ENCODE measurements at regions not wholly inside any gene's neighbourhood (a gene's known extent, or its start where the extent isn't known, plus 50 kb on each side); places are given as distances from the start of the nearest gene placed in this dataset.
"Not testable (repeated sequence)": the region's sequence is repeated elsewhere in the genome, so short reads cannot be mapped to it uniquely, and the experiment has no call there.

GRCh38 chr15:20272422-20273184 lies 269.0 kb downstream of the GOLGA6L6 start:
- Histone ChIP-seq H3K36me3 (ENCODE audit: insufficient read depth, insufficient read length, low read length) (no peaks in the 10 kb centered on the region), H3K9me3 (ENCODE audit: insufficient read depth, low read length) (no peaks in the 10 kb centered on the region), H3K4me3 (ENCODE audit: insufficient read length, low read depth) (no peak overlapping the region), H3K4me1 (ENCODE audit: insufficient read depth, insufficient read length) (peaks cover 9% of the 10 kb centered on the region), H3K27me3 (ENCODE audit: insufficient read depth, insufficient read length) (peaks cover 17% of the 10 kb centered on the region), H3K9ac (ENCODE audit: insufficient read length, low read depth) (no peak overlapping the region)
- DNase-seq (ENCODE audit: low read depth, low spot score), result peak; percentile 73
- TF ChIP-seq ZNF274 (IDR thresholded peaks at IDR 0.05; ENCODE audit: low read depth, low read length), result no peak
- no peak for TF ChIP-seq SUZ12 (IDR thresholded peaks at IDR 0.05; ENCODE audit: extremely low read depth, insufficient read depth, insufficient read length)
- no peak for TF ChIP-seq YY1 (IDR thresholded peaks at IDR 0.05; ENCODE audit: insufficient read depth, insufficient read length)

GRCh38 chr15:20271647-20272046 lies 270.0 kb downstream of the GOLGA6L6 start:
- no peak for DNase-seq (ENCODE audit: low read depth, low spot score)
- TF ChIP-seq SUZ12 (IDR thresholded peaks at IDR 0.05; ENCODE audit: extremely low read depth, insufficient read depth, insufficient read length) (no peak), ZNF274 (IDR thresholded peaks at IDR 0.05; ENCODE audit: low read depth, low read length) (no peak), YY1 (IDR thresholded peaks at IDR 0.05; ENCODE audit: insufficient read depth, insufficient read length) (no peak)
- Histone ChIP-seq H3K9ac (ENCODE audit: insufficient read length, low read depth) (no peak overlapping the region), H3K4me3 (ENCODE audit: insufficient read length, low read depth) (no peak overlapping the region), H3K4me1 (ENCODE audit: insufficient read depth, insufficient read length) (peaks cover 9% of the 10 kb centered on the region), H3K9me3 (ENCODE audit: insufficient read depth, low read length) (no peaks in the 10 kb centered on the region), H3K27me3 (ENCODE audit: insufficient read depth, insufficient read length) (peaks cover 14% of the 10 kb centered on the region), H3K36me3 (ENCODE audit: insufficient read depth, insufficient read length, low read length) (no peaks in the 10 kb centered on the region)

GRCh38 chr15:20269956-20270355 lies 271.6 kb downstream of the GOLGA6L6 start:
- H3K36me3 ChIP-seq (ENCODE audit: insufficient read depth, insufficient read length, low read length); H3K9ac ChIP-seq (ENCODE audit: insufficient read length, low read depth); H3K9me3 ChIP-seq (ENCODE audit: insufficient read depth, low read length); H3K4me1 ChIP-seq (ENCODE audit: insufficient read depth, insufficient read length); DNase-seq (ENCODE audit: low read depth, low spot score); H3K4me3 ChIP-seq (ENCODE audit: insufficient read length, low read depth): not testable (repeated sequence)
- peaks cover 10% of the 10 kb centered on the region for H3K27me3 ChIP-seq (ENCODE audit: insufficient read depth, insufficient read length)

GRCh38 chr15:20267996-20268395 lies 273.6 kb downstream of the GOLGA6L6 start:
- not testable (repeated sequence) for H3K9me3 ChIP-seq (ENCODE audit: insufficient read depth, low read length); H3K36me3 ChIP-seq (ENCODE audit: insufficient read depth, insufficient read length, low read length); DNase-seq (ENCODE audit: low read depth, low spot score); H3K4me1 ChIP-seq (ENCODE audit: insufficient read depth, insufficient read length); H3K9ac ChIP-seq (ENCODE audit: insufficient read length, low read depth); H3K4me3 ChIP-seq (ENCODE audit: insufficient read length, low read depth)
- H3K27me3 ChIP-seq (ENCODE audit: insufficient read depth, insufficient read length), result peaks cover 10% of the 10 kb centered on the region

GRCh38 chr15:20267051-20267730 lies 274.4 kb downstream of the GOLGA6L6 start:
- H3K4me1 ChIP-seq (ENCODE audit: insufficient read depth, insufficient read length); H3K9ac ChIP-seq (ENCODE audit: insufficient read length, low read depth); H3K4me3 ChIP-seq (ENCODE audit: insufficient read length, low read depth); H3K36me3 ChIP-seq (ENCODE audit: insufficient read depth, insufficient read length, low read length); H3K9me3 ChIP-seq (ENCODE audit: insufficient read depth, low read length); DNase-seq (ENCODE audit: low read depth, low spot score): not testable (repeated sequence)
- peaks cover 10% of the 10 kb centered on the region for H3K27me3 ChIP-seq (ENCODE audit: insufficient read depth, insufficient read length)

- H3K27me3 ChIP-seq (ENCODE audit: insufficient read depth, insufficient read length), result peaks cover 17% of the 10 kb centered on the region
Measured at GRCh38 chr15:20265710-20266109, 275.9 kb downstream of the GOLGA6L6 start.

GRCh38 chr15:20261321-20262280 lies 280.0 kb downstream of the GOLGA6L6 start:
- not testable (repeated sequence) for H3K4me3 ChIP-seq (ENCODE audit: insufficient read length, low read depth); H3K9me3 ChIP-seq (ENCODE audit: insufficient read depth, low read length); H3K36me3 ChIP-seq (ENCODE audit: insufficient read depth, insufficient read length, low read length); H3K4me1 ChIP-seq (ENCODE audit: insufficient read depth, insufficient read length); H3K9ac ChIP-seq (ENCODE audit: insufficient read length, low read depth); DNase-seq (ENCODE audit: low read depth, low spot score)
- H3K27me3 ChIP-seq (ENCODE audit: insufficient read depth, insufficient read length), result peaks cover 13% of the 10 kb centered on the region

More at GRCh38 chr15:20265710-20266109, 275.9 kb downstream of the GOLGA6L6 start:
- not testable (repeated sequence) for H3K9ac ChIP-seq (ENCODE audit: insufficient read length, low read depth); H3K9me3 ChIP-seq (ENCODE audit: insufficient read depth, low read length); H3K4me1 ChIP-seq (ENCODE audit: insufficient read depth, insufficient read length); DNase-seq (ENCODE audit: low read depth, low spot score); H3K36me3 ChIP-seq (ENCODE audit: insufficient read depth, insufficient read length, low read length); H3K4me3 ChIP-seq (ENCODE audit: insufficient read length, low read depth)

- not testable (repeated sequence) for DNase-seq (ENCODE audit: low read depth, low spot score); H3K36me3 ChIP-seq (ENCODE audit: insufficient read depth, insufficient read length, low read length); H3K9ac ChIP-seq (ENCODE audit: insufficient read length, low read depth); H3K4me1 ChIP-seq (ENCODE audit: insufficient read depth, insufficient read length); H3K4me3 ChIP-seq (ENCODE audit: insufficient read length, low read depth); H3K9me3 ChIP-seq (ENCODE audit: insufficient read depth, low read length)
- H3K27me3 ChIP-seq (ENCODE audit: insufficient read depth, insufficient read length), result peaks cover 15% of the 10 kb centered on the region
Measured at GRCh38 chr15:20260650-20261049, 280.9 kb downstream of the GOLGA6L6 start.

- H3K27me3 ChIP-seq (ENCODE audit: insufficient read depth, insufficient read length), result peaks cover 16% of the 10 kb centered on the region
- not testable (repeated sequence) for H3K4me3 ChIP-seq (ENCODE audit: insufficient read length, low read depth); H3K9me3 ChIP-seq (ENCODE audit: insufficient read depth, low read length); DNase-seq (ENCODE audit: low read depth, low spot score); H3K9ac ChIP-seq (ENCODE audit: insufficient read length, low read depth); H3K36me3 ChIP-seq (ENCODE audit: insufficient read depth, insufficient read length, low read length); H3K4me1 ChIP-seq (ENCODE audit: insufficient read depth, insufficient read length)
Measured at GRCh38 chr15:20259559-20260190, 281.9 kb downstream of the GOLGA6L6 start.

GRCh38 chr15:20256394-20256793 lies 285.2 kb downstream of the GOLGA6L6 start:
- not testable (repeated sequence) for H3K9me3 ChIP-seq (ENCODE audit: insufficient read depth, low read length); H3K4me1 ChIP-seq (ENCODE audit: insufficient read depth, insufficient read length); DNase-seq (ENCODE audit: low read depth, low spot score); H3K36me3 ChIP-seq (ENCODE audit: insufficient read depth, insufficient read length, low read length); H3K9ac ChIP-seq (ENCODE audit: insufficient read length, low read depth); H3K4me3 ChIP-seq (ENCODE audit: insufficient read length, low read depth)
- H3K27me3 ChIP-seq (ENCODE audit: insufficient read depth, insufficient read length), result peaks cover 15% of the 10 kb centered on the region
